Ishikawa (cell line): ENCODE measurements at regions not wholly inside any gene's neighbourhood (a gene's known extent, or its start where the extent isn't known, plus 50 kb on each side); places are given as distances from the start of the nearest gene placed in this dataset.

ENCODE experiments used
- NFIC ChIP-seq: IDR thresholded peaks from 2 replicates; pipeline ENCODE4 v1.6.1; 2012
- REST ChIP-seq: IDR thresholded peaks from 2 replicates; pipeline ENCODE4 v1.6.1; 2012; ENCODE audit warnings: low read depth, mild to moderate bottlenecking

- no peak for TF ChIP-seq REST
- no peak for TF ChIP-seq NFIC
Measured at GRCh38 chr1:218946147-218946546, 227.5 kb upstream of the LYPLAL1 start.
